A673 (cell line): ENCODE measurements at regions not wholly inside any gene's neighbourhood (a gene's known extent, or its start where the extent isn't known, plus 50 kb on each side); places are given as distances from the start of the nearest gene placed in this dataset.

Experiments
- BruUV-seq: library from RNA; stranded (reverse); fragments of 400-500 nt; replicated peaks from 2 replicates; lab custom pipeline; 2021; lab: Mats Ljungman, UMichigan
- CTCF ChIA-PET: fragments of 300-600 bp; sonication (Branson Sonifier 250); formaldehyde crosslinking; loops from one replicate; lab custom pipeline; 2022; ENCODE audit warnings: antibody characterized with exemption; lab: Charles Lee
- POLR2A ChIA-PET: fragments of 300-600 bp; sonication (Branson Sonifier 250); formaldehyde crosslinking; loops from one replicate; lab custom pipeline; 2022; ENCODE audit warnings: antibody characterized with exemption; ENCODE audit not compliant: low non-redundant PET; lab: Charles Lee
- DNase-seq: peaks from one replicate; pipeline ENCODE4 v3.0.0-alpha.2; 2015; ENCODE audit warnings: low spot score
- H3K27ac ChIP-seq: fragments of 200-600 bp; sonication (generic); 2 replicates; pipeline ENCODE4 v1.5.1; 2016; ENCODE audit warnings: mixed run types, low read depth, mild to moderate bottlenecking, mixed read lengths, antibody characterized with exemption, low read length; ENCODE audit not compliant: poor library complexity, severe bottlenecking
- H3K27me3 ChIP-seq: fragments of 200-600 bp; sonication (generic); replicated peaks from 2 replicates; pipeline ENCODE4 v1.6.1; 2017; ENCODE audit warnings: mixed run types, low read depth, mild to moderate bottlenecking, mixed read lengths, antibody characterized with exemption, low read length; ENCODE audit not compliant: insufficient read depth, poor library complexity
- H3K36me3 ChIP-seq: fragments of 200-600 bp; sonication (generic); 2 replicates; pipeline ENCODE4 v1.6.1; 2016; ENCODE audit warnings: mixed run types, mild to moderate bottlenecking, mixed read lengths, antibody characterized with exemption, low read length; ENCODE audit not compliant: insufficient read depth, poor library complexity, severe bottlenecking
- H3K4me1 ChIP-seq: fragments of 200-600 bp; sonication (generic); 2 replicates; pipeline ENCODE4 v1.6.1; 2017; ENCODE audit warnings: mixed run types, mild to moderate bottlenecking, mixed read lengths, antibody characterized with exemption, low read length; ENCODE audit not compliant: insufficient read depth, poor library complexity, severe bottlenecking
- H3K4me3 ChIP-seq: fragments of 200-600 bp; sonication (generic); 2 replicates; pipeline ENCODE4 v1.5.1; 2016; ENCODE audit warnings: low read depth, mixed run types, mild to moderate bottlenecking, mixed read lengths, low read length; ENCODE audit not compliant: poor library complexity, severe bottlenecking
- H3K9me3 ChIP-seq: fragments of 200-600 bp; sonication (generic); 2 replicates; pipeline ENCODE4 v1.6.1; 2016; ENCODE audit warnings: mixed run types, low read depth, mild to moderate bottlenecking, mixed read lengths, antibody characterized with exemption, low read length; ENCODE audit not compliant: poor library complexity, severe bottlenecking
- CTCF ChIP-seq: fragments of 300-800, 200-600 bp; sonication (generic); conservative IDR thresholded peaks from 2 replicates; pipeline ENCODE4 v1.5.1; 2017; ENCODE audit warnings: low read depth, mild to moderate bottlenecking, antibody characterized with exemption, low read length, moderate library complexity, mixed read lengths
- EZH2 ChIP-seq: fragments of 200-600 bp; sonication (generic); IDR thresholded peaks from 2 replicates; pipeline ENCODE4 v1.6.1; 2017; ENCODE audit warnings: borderline replicate concordance, low read depth, mild to moderate bottlenecking, mixed read lengths, antibody characterized with exemption, low read length; ENCODE audit not compliant: poor library complexity, severe bottlenecking
- intact Hi-C: fragments of 100-400 bp; cut with micrococcal nuclease; formaldehyde crosslinking; loops from one replicate; pipeline ENCODE4 v1.10.0; 2022; ENCODE audit not compliant: unreplicated experiment

GRCh38 chr5:67373518-67373917 lies 176.9 kb upstream of the CD180 start:
- H3K4me3 ChIP-seq = no peak overlapping the region
- DNase-seq = no peak
- CTCF ChIA-PET = no interaction called here
- no TSS peak for BruUV-seq
- POLR2A ChIA-PET = no interaction called here
- no peak overlapping the region for H3K27ac ChIP-seq
- intact Hi-C loops = no loop called here
- H3K27me3 ChIP-seq = no peaks in the 10 kb centered on the region
- TF ChIP-seq CTCF = no peak
- TF ChIP-seq EZH2 = no peak
- peaks cover 14% of the 10 kb centered on the region for H3K4me1 ChIP-seq
- no peaks in the 10 kb centered on the region for H3K9me3 ChIP-seq
- no peaks in the 10 kb centered on the region for H3K36me3 ChIP-seq

- Histone ChIP-seq H3K9me3 (no peaks in the 10 kb centered on the region), H3K36me3 (no peaks in the 10 kb centered on the region), H3K4me1 (peaks cover 9% of the 10 kb centered on the region), H3K4me3 (no peak overlapping the region), H3K27ac (no peak overlapping the region), H3K27me3 (no peaks in the 10 kb centered on the region)
- POLR2A ChIA-PET = no interaction called here
- intact Hi-C loops = no loop called here
- no peak for DNase-seq
- CTCF ChIA-PET = no interaction called here
- BruUV-seq = no TSS peak
- TF ChIP-seq EZH2 (no peak), CTCF (no peak)
Observed at GRCh38 chr5:67372887-67373286, 176.3 kb upstream of the CD180 start.

- ChIA-PET POLR2A (no interaction called here), CTCF (no interaction called here)
- no peak for TF ChIP-seq EZH2
- TF ChIP-seq CTCF = no peak
- no peak overlapping the region for H3K27ac ChIP-seq
- H3K4me3 ChIP-seq = no peak overlapping the region
- H3K27me3 ChIP-seq = no peaks in the 10 kb centered on the region
- no peaks in the 10 kb centered on the region for H3K9me3 ChIP-seq
- intact Hi-C loops = no loop called here
- no peaks in the 10 kb centered on the region for H3K4me1 ChIP-seq
- DNase-seq = no peak
- no TSS peak for BruUV-seq
- no peaks in the 10 kb centered on the region for H3K36me3 ChIP-seq
Observed at GRCh38 chr5:67371924-67372323, 175.3 kb upstream of the CD180 start.
